DOHH2 (cell line): ENCODE measurements at regions not wholly inside any gene's neighbourhood (a gene's known extent, or its start where the extent isn't known, plus 50 kb on each side); places are given as distances from the start of the nearest gene placed in this dataset.

ENCODE experiments used
- H3F3A ChIP-seq: fragments of 200-600 bp; sonication (generic), shearing (Covaris generic); 2 replicates; pipeline ENCODE4 v1.6.0; 2016; ENCODE audit warnings: antibody characterized with exemption, mild to moderate bottlenecking; ENCODE audit not compliant: control insufficient read depth, insufficient read depth
- H3K27ac ChIP-seq: fragments of 200-600 bp; sonication (generic); 2 replicates; pipeline ENCODE4 v1.5.1; 2014; ENCODE audit warnings: low read depth, mild to moderate bottlenecking, low read length, moderate library complexity
- H3K27me3 ChIP-seq: fragments of 200-600 bp; sonication (generic); 2 replicates; pipeline ENCODE4 v1.6.1; 2014; ENCODE audit warnings: mild to moderate bottlenecking, low read length, mixed read lengths; ENCODE audit not compliant: control insufficient read depth
- H3K36me3 ChIP-seq: fragments of 200-600 bp; sonication (generic); 2 replicates; pipeline ENCODE4 v1.6.1; 2014; ENCODE audit warnings: mild to moderate bottlenecking, low read length, moderate library complexity, mixed read lengths; ENCODE audit not compliant: control insufficient read depth
- H3K4me1 ChIP-seq: fragments of 200-600 bp; sonication (generic); 2 replicates; pipeline ENCODE4 v1.6.1; 2014; ENCODE audit warnings: mild to moderate bottlenecking, low read length, mixed read lengths; ENCODE audit not compliant: control insufficient read depth
- H3K4me2 ChIP-seq: fragments of 200-600 bp; sonication (generic); 2 replicates; pipeline ENCODE4 v1.6.0; 2014; ENCODE audit warnings: mild to moderate bottlenecking, low read length, moderate library complexity
- H3K4me3 ChIP-seq: fragments of 200-600 bp; sonication (generic); 2 replicates; pipeline ENCODE4 v1.5.1; 2014; ENCODE audit warnings: mild to moderate bottlenecking, low read length, mixed read lengths
- H3K79me2 ChIP-seq: fragments of 200-600 bp; sonication (generic); 2 replicates; pipeline ENCODE4 v1.6.1; 2014; ENCODE audit warnings: mild to moderate bottlenecking, low read length, mixed read lengths; ENCODE audit not compliant: control insufficient read depth
- H3K9me2 ChIP-seq: fragments of 200-600 bp; sonication (generic); replicated peaks from 2 replicates; pipeline ENCODE4 v1.6.1; 2014; ENCODE audit warnings: mild to moderate bottlenecking, low read length, mixed read lengths; ENCODE audit not compliant: control insufficient read depth
- H3K9me3 ChIP-seq: fragments of 200-600 bp; sonication (generic); 2 replicates; pipeline ENCODE4 v1.6.1; 2014; ENCODE audit warnings: antibody characterized with exemption, low read length, mixed read lengths; ENCODE audit not compliant: control insufficient read depth, insufficient read depth
- H4K20me1 ChIP-seq: fragments of 200-600 bp; sonication (generic); 2 replicates; pipeline ENCODE4 v1.6.0; 2014; ENCODE audit warnings: low read depth, mild to moderate bottlenecking, antibody characterized with exemption, low read length, moderate library complexity; ENCODE audit not compliant: control insufficient read depth, insufficient read depth
- EZH2phosphoT487 ChIP-seq: fragments of 200-600 bp; sonication (generic); IDR thresholded peaks from 2 replicates; pipeline ENCODE4 v1.6.1; 2017; ENCODE audit warnings: borderline replicate concordance, mild to moderate bottlenecking, antibody characterized with exemption, low read length, moderate library complexity, mixed read lengths
- TF ChIP-seq, protein P1 (sequence below): fragments of 200-600 bp; sonication (generic); IDR thresholded peaks from one replicate; pipeline ENCODE4 v1.5.1; 2014; ENCODE audit warnings: antibody characterized with exemption, mild to moderate bottlenecking, low read depth, low read length; ENCODE audit not compliant: poor library complexity, severe bottlenecking

DNA sequence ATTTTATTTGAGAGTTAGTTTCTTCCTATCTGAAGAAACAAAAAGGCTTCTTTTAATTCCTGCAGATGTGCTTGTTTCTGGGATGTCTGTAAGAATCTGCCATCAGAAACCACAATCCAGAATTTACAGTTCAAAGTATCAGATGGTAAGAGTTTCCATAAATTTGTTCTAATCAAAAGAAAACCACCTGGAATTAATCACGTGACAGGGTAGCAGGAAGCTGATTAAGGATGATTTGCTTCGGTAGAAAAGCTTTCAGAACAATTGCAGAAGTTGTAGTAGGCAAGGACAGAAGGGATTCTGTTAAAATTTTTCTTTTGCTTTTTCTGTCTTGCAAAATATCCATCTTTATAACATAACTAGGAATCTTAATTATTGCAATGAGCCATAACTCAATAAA, 1975.1 kb upstream of the AGA start:
- Histone ChIP-seq H3K36me3 (no peaks in the 10 kb centered on the region), H3F3A (no peaks in the 10 kb centered on the region), H3K27me3 (no peaks in the 10 kb centered on the region), H3K9me3 (no peaks in the 10 kb centered on the region), H3K27ac (no peak overlapping the region), H3K4me3 (no peak overlapping the region), H3K9me2 (no peaks in the 10 kb centered on the region), H4K20me1 (no peaks in the 10 kb centered on the region), H3K4me1 (no peaks in the 10 kb centered on the region), H3K4me2 (no peak overlapping the region), H3K79me2 (no peaks in the 10 kb centered on the region)
- TF ChIP-seq, protein P1, sequence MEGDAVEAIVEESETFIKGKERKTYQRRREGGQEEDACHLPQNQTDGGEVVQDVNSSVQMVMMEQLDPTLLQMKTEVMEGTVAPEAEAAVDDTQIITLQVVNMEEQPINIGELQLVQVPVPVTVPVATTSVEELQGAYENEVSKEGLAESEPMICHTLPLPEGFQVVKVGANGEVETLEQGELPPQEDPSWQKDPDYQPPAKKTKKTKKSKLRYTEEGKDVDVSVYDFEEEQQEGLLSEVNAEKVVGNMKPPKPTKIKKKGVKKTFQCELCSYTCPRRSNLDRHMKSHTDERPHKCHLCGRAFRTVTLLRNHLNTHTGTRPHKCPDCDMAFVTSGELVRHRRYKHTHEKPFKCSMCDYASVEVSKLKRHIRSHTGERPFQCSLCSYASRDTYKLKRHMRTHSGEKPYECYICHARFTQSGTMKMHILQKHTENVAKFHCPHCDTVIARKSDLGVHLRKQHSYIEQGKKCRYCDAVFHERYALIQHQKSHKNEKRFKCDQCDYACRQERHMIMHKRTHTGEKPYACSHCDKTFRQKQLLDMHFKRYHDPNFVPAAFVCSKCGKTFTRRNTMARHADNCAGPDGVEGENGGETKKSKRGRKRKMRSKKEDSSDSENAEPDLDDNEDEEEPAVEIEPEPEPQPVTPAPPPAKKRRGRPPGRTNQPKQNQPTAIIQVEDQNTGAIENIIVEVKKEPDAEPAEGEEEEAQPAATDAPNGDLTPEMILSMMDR: no peak
- no peak for TF ChIP-seq EZH2phosphoT487

DNA sequence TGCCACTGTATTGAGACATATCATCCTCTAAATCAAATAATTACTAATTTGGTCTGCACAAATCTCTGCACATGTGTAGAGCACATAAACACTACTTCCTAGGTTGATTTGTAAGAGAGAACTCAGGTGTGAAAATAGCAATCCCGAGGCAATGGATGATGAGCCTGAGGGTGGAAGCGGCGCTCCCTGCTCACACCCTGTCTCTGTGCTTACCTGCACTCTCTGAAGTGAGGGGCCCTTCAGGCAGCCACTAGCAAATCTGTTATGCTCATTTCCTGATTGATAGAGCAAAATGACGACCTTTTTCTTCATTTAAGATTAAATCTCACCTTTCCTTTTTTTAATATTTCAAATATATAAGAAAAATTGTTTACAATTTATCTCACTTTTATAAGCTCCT, 1995.7 kb upstream of the AGA start:
- H3K27ac ChIP-seq: no peak overlapping the region
- no peaks in the 10 kb centered on the region for H3K9me3 ChIP-seq
- no peaks in the 10 kb centered on the region for H3K36me3 ChIP-seq
- H3F3A ChIP-seq: no peaks in the 10 kb centered on the region
- no peak overlapping the region for H3K4me3 ChIP-seq
- no peaks in the 10 kb centered on the region for H3K79me2 ChIP-seq
- no peak for TF ChIP-seq EZH2phosphoT487
- TF ChIP-seq, protein P1: no peak
- H4K20me1 ChIP-seq: no peaks in the 10 kb centered on the region
- no peaks in the 10 kb centered on the region for H3K9me2 ChIP-seq
- no peak overlapping the region for H3K4me2 ChIP-seq
- H3K4me1 ChIP-seq: no peaks in the 10 kb centered on the region
- no peaks in the 10 kb centered on the region for H3K27me3 ChIP-seq

DNA sequence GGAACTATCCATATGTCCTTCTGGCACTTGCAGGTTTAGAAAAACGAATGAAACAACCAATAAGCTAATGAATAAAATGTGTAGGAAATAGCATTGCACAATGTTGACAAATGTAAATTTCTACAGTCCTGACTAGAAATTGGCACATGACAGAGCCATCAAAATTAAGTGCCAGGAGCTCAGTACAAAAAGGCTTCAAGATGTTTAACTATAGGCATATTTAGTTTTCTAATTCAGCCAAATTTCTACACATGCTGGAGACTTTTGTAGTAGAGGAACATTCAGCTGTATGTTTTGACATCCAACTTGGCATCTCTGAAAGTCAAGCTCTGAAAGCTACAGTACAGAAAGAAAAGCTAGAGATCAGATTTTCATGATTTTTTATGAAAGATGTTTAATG, 1999.4 kb upstream of the AGA start:
- Histone ChIP-seq H3K4me3 (no peak overlapping the region), H3K9me2 (no peaks in the 10 kb centered on the region), H3K4me1 (no peaks in the 10 kb centered on the region), H4K20me1 (no peaks in the 10 kb centered on the region), H3K36me3 (no peaks in the 10 kb centered on the region), H3K79me2 (no peaks in the 10 kb centered on the region), H3K27me3 (no peaks in the 10 kb centered on the region), H3K9me3 (no peaks in the 10 kb centered on the region), H3K27ac (no peak overlapping the region), H3F3A (no peaks in the 10 kb centered on the region), H3K4me2 (no peak overlapping the region)
- TF ChIP-seq, protein P1: no peak
- TF ChIP-seq EZH2phosphoT487: no peak

DNA sequence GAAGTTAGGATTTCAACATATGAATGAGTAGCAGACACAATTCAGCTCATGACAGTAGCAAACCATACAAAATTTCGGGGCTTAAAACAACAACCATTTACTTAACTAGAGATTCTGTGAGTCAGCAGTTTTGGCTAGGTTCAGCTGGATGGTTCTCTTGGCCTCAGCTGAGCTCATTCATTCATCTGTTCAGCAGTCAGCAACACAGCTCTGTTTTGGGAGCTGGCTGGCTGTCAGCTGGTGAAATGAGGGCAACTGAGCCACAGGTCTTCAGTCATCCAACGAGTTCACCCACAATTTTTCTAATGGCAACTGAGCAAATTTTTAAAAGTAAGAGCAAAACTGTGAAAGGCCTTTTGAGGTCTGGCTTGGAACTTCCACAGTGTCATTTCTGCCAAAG, 2005.1 kb upstream of the AGA start:
- H4K20me1 ChIP-seq: no peaks in the 10 kb centered on the region
- no peaks in the 10 kb centered on the region for H3K79me2 ChIP-seq
- no peaks in the 10 kb centered on the region for H3K4me1 ChIP-seq
- H3K9me2 ChIP-seq: no peaks in the 10 kb centered on the region
- H3K4me2 ChIP-seq: no peak overlapping the region
- TF ChIP-seq, protein P1: no peak
- no peak for TF ChIP-seq EZH2phosphoT487
- H3K27ac ChIP-seq: no peak overlapping the region
- no peaks in the 10 kb centered on the region for H3K27me3 ChIP-seq
- no peak overlapping the region for H3K4me3 ChIP-seq
- H3K9me3 ChIP-seq: no peaks in the 10 kb centered on the region; the same call in 1 of the 2 replicates
- H3F3A ChIP-seq: no peaks in the 10 kb centered on the region
- no peaks in the 10 kb centered on the region for H3K36me3 ChIP-seq
